ENCODE measurements at regions not wholly inside any gene's neighbourhood (a gene's known extent, or its start where the extent isn't known, plus 50 kb on each side); places are given as distances from the start of the nearest gene placed in this dataset.

- TF ChIP-seq CTCF (IDR thresholded peaks at IDR 0.05) (no peak), POLR2A (IDR thresholded peaks at IDR 0.05) (no peak)
Observed at GRCh38 chr3:72087420-72087819, 302.5 kb upstream of the PROK2 start.

Data from testis (tissue), 2 donors.